ENCODE measurements at regions not wholly inside any gene's neighbourhood (a gene's known extent, or its start where the extent isn't known, plus 50 kb on each side); places are given as distances from the start of the nearest gene placed in this dataset.

DNA sequence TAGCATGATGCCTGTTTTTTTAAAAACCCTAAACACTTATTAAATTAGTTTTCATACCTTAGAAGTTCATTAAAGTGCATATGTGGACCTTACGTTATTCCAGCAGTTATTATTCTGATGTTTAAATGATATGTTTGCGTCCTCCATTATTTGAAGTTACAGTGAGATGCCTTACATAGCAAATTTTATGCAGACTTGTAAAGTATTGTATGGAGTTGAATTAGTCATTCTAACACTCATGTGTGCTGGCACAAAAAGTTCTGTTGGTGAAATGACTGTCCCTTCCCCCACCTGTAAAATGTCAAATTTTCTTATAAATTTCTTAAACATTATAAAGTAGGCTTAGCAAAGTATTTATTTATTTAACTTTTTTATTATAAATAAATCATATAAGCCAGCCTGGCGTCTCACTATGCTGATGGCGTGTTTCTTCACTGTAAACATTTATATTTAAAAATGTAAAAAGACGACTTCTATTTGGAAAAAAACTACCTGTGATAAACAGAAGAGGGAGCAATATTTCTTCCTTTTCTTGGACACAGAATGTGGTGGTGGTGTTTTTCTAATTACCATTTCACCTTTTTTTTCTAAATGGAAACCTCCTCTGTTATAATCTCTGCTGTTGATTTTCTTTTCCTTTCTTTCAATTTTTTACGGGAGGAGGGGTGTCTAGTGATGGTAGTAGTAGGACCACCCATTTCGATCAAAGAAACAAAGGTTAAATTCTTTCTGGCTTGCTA, 155.4 kb downstream of the RFPL4B start:
- Mint-ChIP-seq H3K27me3 (no peaks in the 10 kb centered on the region), H3K36me3 (ENCODE audit: low read depth) (no peaks in the 10 kb centered on the region), H3K4me3 (no peak overlapping the region), H3K9me3 (peaks cover 3% of the 10 kb centered on the region), H3K4me1 (no peaks in the 10 kb centered on the region), H3K27ac (no peak overlapping the region)
- CTCF ChIA-PET = no interaction called here
- intact Hi-C loops (cut with micrococcal nuclease) = loop anchor here (10.0 kb wide), 1 partner anchor 1402 kb away; no protein-coding TSS in a partner anchor
- ATAC-seq (ENCODE audit: low read depth) (no peak), DNase-seq (no peak)
- POLR2A ChIA-PET = no interaction called here
- TF ChIP-seq, protein P1, sequence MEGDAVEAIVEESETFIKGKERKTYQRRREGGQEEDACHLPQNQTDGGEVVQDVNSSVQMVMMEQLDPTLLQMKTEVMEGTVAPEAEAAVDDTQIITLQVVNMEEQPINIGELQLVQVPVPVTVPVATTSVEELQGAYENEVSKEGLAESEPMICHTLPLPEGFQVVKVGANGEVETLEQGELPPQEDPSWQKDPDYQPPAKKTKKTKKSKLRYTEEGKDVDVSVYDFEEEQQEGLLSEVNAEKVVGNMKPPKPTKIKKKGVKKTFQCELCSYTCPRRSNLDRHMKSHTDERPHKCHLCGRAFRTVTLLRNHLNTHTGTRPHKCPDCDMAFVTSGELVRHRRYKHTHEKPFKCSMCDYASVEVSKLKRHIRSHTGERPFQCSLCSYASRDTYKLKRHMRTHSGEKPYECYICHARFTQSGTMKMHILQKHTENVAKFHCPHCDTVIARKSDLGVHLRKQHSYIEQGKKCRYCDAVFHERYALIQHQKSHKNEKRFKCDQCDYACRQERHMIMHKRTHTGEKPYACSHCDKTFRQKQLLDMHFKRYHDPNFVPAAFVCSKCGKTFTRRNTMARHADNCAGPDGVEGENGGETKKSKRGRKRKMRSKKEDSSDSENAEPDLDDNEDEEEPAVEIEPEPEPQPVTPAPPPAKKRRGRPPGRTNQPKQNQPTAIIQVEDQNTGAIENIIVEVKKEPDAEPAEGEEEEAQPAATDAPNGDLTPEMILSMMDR (IDR thresholded peaks at IDR 0.05) = no peak

DNA sequence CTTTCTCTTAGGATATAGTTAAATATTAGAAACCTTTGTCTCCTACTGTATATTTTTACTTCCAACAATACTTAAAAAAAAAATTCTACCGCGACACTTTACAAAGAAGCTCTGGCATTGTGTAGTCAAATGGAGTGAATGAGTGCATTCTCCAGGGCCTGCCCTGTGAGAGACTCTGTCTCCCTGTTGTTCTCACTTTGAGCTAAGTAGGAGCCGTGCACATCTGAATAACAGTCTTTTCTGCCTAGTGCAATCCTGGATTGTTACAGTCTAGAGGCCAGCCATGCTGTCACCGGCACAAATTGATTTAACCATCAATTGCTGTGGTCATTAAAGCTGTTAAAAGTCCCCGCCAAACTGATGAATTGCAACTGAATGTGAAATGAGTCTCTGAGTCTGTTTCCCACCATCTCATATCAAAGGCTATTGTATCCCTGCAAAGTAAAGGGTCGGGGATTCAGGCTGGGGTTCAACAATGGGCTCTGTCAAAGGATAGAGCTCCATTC, 156.0 kb downstream of the RFPL4B start:
- intact Hi-C loops (cut with micrococcal nuclease) = loop anchor here (10.0 kb wide), 1 partner anchor 1402 kb away; no protein-coding TSS in a partner anchor
- Mint-ChIP-seq H3K36me3 (ENCODE audit: low read depth) (no peaks in the 10 kb centered on the region), H3K4me3 (no peak overlapping the region), H3K27me3 (no peaks in the 10 kb centered on the region), H3K27ac (no peak overlapping the region), H3K9me3 (peaks cover 3% of the 10 kb centered on the region), H3K4me1 (no peaks in the 10 kb centered on the region)
- ATAC-seq (ENCODE audit: low read depth) (no peak), DNase-seq (no peak)
- TF ChIP-seq, protein P1 (IDR thresholded peaks at IDR 0.05) = no peak
- ChIA-PET POLR2A (no interaction called here), CTCF (no interaction called here)

DNA sequence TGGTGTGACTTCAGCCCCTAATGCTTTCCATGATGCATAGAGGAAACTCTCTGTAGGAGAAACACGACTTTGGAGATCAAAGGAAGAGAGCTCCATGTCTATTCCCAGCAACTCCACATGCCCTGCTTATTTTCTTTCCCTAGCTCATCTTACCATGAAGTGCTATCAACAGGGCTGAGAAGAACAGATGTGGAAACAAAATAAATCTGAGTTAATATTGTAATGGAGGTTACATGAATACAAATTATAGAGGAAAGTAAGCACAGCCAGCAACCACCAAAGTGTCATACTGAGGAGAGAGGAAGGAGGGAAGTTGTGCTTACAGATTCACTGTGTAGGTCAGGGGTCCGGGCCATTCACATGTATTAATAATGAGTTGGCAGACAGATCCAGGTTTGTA, 157.5 kb downstream of the RFPL4B start:
- no peak overlapping the region for H3K4me3 Mint-ChIP-seq
- no peak for ATAC-seq (ENCODE audit: low read depth)
- peaks cover 3% of the 10 kb centered on the region for H3K9me3 Mint-ChIP-seq
- POLR2A ChIA-PET = no interaction called here
- H3K36me3 Mint-ChIP-seq (ENCODE audit: low read depth) = no peaks in the 10 kb centered on the region
- intact Hi-C loops (cut with micrococcal nuclease) = loop anchor here (10.0 kb wide), 1 partner anchor 1400 kb away; no protein-coding TSS in a partner anchor
- no peaks in the 10 kb centered on the region for H3K27me3 Mint-ChIP-seq
- no peak overlapping the region for H3K27ac Mint-ChIP-seq
- DNase-seq = no peak
- H3K4me1 Mint-ChIP-seq = no peaks in the 10 kb centered on the region
- CTCF ChIA-PET = no interaction called here
- TF ChIP-seq, protein P1 (IDR thresholded peaks at IDR 0.05) = no peak

DNA sequence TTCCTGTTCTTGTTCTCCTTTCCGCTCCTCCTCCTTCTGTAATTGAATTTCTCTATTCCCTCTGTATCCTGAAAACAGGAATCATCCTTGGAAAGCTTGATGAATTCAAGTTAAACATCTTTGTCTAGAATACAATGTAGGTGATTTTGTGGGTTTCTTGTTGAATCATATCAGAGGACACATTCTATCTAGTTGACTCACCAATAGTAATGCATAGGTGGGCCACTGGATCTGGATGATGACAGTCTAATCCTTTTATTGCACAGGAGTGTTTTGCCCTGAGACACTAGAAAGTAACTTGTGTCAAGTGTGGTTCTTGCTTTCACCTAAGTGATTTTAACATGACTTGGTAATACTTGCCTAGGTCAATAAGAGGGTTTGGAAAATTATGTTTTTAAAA, 164.3 kb downstream of the RFPL4B start:
- ATAC-seq (ENCODE audit: low read depth) = no peak
- H3K27me3 Mint-ChIP-seq = no peaks in the 10 kb centered on the region
- intact Hi-C loops (cut with micrococcal nuclease) = no loop called here

DNA sequence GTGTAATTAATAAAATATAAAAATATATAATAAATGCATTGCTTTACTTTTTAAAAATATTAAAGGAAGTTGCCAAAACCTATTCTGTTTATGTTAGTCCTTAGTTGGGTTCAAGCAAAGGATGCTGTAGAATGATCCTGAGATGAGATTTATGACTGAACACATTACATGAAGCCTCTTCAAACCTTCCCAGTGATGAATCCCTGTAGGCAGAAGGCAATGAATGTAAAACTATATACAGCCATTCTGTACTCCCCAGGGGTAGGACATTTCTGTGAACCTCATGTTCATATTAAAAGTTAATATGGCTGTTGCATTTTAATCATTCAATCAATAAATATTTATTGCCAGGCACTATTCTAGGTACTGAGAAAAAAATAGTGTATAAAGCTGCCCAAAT, 166.0 kb downstream of the RFPL4B start:
- H3K9me3 Mint-ChIP-seq = no peaks in the 10 kb centered on the region
- TF ChIP-seq, protein P1 (IDR thresholded peaks at IDR 0.05) = no peak
- ATAC-seq (ENCODE audit: low read depth) = no peak

More for the DNA sequence above, 164.3 kb downstream of the RFPL4B start:
- CTCF ChIA-PET = no interaction called here
- no peaks in the 10 kb centered on the region for H3K36me3 Mint-ChIP-seq (ENCODE audit: low read depth)
- H3K4me1 Mint-ChIP-seq = no peaks in the 10 kb centered on the region
- TF ChIP-seq, protein P1 (IDR thresholded peaks at IDR 0.05) = no peak
- H3K9me3 Mint-ChIP-seq = peaks cover 3% of the 10 kb centered on the region
- H3K4me3 Mint-ChIP-seq = no peak overlapping the region
- POLR2A ChIA-PET = no interaction called here
- no peak overlapping the region for H3K27ac Mint-ChIP-seq
- DNase-seq = no peak

More for the DNA sequence above, 166.0 kb downstream of the RFPL4B start:
- DNase-seq = no peak
- no peak overlapping the region for H3K4me3 Mint-ChIP-seq
- no peaks in the 10 kb centered on the region for H3K36me3 Mint-ChIP-seq (ENCODE audit: low read depth)
- no peaks in the 10 kb centered on the region for H3K4me1 Mint-ChIP-seq
- ChIA-PET CTCF (no interaction called here), POLR2A (no interaction called here)
- no peak overlapping the region for H3K27ac Mint-ChIP-seq
- H3K27me3 Mint-ChIP-seq = no peaks in the 10 kb centered on the region
- intact Hi-C loops (cut with micrococcal nuclease) = no loop called here
